ENCODE measurements at regions not wholly inside any gene's neighbourhood (a gene's known extent, or its start where the extent isn't known, plus 50 kb on each side); places are given as distances from the start of the nearest gene placed in this dataset.
"Not testable (repeated sequence)": the region's sequence is repeated elsewhere in the genome, so short reads cannot be mapped to it uniquely, and the experiment has no call there.

- DNase-seq (ENCODE audit: insufficient read length) (no peak), FAIRE-seq (no peak)
- no peak for TF ChIP-seq TAF1 (IDR thresholded peaks at IDR 0.05; ENCODE audit: borderline replicate concordance, low read depth, low read length)
- TF ChIP-seq POLR2AphosphoS5 (IDR thresholded peaks at IDR 0.05; ENCODE audit: low read depth, low read length): no peak
Measured at GRCh38 chr18:34320267-34320666, 95.6 kb upstream of the NOL4 start.

- DNase-seq (ENCODE audit: insufficient read length): no peak
- FAIRE-seq: peak; percentile 90
- no peak for TF ChIP-seq POLR2AphosphoS5 (IDR thresholded peaks at IDR 0.05; ENCODE audit: low read depth, low read length)
Measured at GRCh38 chr18:34321066-34321465, 96.4 kb upstream of the NOL4 start.

- FAIRE-seq: peak; percentile 85
Measured at GRCh38 chr18:34322365-34323289, 97.9 kb upstream of the NOL4 start.

GRCh38 chr18:34329840-34330239 is 105.1 kb upstream of the NOL4 start:
- DNase-seq (ENCODE audit: insufficient read length) (no peak), FAIRE-seq (no peak)
- TF ChIP-seq TAF1 (IDR thresholded peaks at IDR 0.05; ENCODE audit: borderline replicate concordance, low read depth, low read length) (no peak), POLR2A (IDR thresholded peaks at IDR 0.05; ENCODE audit: low read depth, low read length) (no peak), POLR2AphosphoS5 (IDR thresholded peaks at IDR 0.05; ENCODE audit: low read depth, low read length) (no peak)

More at GRCh38 chr18:34322365-34323289, 97.9 kb upstream of the NOL4 start:
- DNase-seq (ENCODE audit: insufficient read length): no peak
- no peak for TF ChIP-seq POLR2A (IDR thresholded peaks at IDR 0.05; ENCODE audit: low read depth, low read length)
- no peak for TF ChIP-seq POLR2AphosphoS5 (IDR thresholded peaks at IDR 0.05; ENCODE audit: low read depth, low read length)
- no peak for TF ChIP-seq TAF1 (IDR thresholded peaks at IDR 0.05; ENCODE audit: borderline replicate concordance, low read depth, low read length)

GRCh38 chr18:34330308-34330707 is 105.6 kb upstream of the NOL4 start:
- DNase-seq (ENCODE audit: insufficient read length) (no peak), FAIRE-seq (no peak)
- TF ChIP-seq POLR2AphosphoS5 (IDR thresholded peaks at IDR 0.05; ENCODE audit: low read depth, low read length) (no peak), POLR2A (IDR thresholded peaks at IDR 0.05; ENCODE audit: low read depth, low read length) (no peak), TAF1 (IDR thresholded peaks at IDR 0.05; ENCODE audit: borderline replicate concordance, low read depth, low read length) (no peak)

- FAIRE-seq; DNase-seq (ENCODE audit: insufficient read length): not testable (repeated sequence)
Measured at GRCh38 chr18:34330907-34331306, 106.2 kb upstream of the NOL4 start.

- FAIRE-seq; DNase-seq (ENCODE audit: insufficient read length): not testable (repeated sequence)
Measured at GRCh38 chr18:34331343-34331742, 106.6 kb upstream of the NOL4 start.

GRCh38 chr18:34339155-34339554 is 114.4 kb upstream of the NOL4 start:
- FAIRE-seq (no peak), DNase-seq (ENCODE audit: insufficient read length) (no peak)
- TF ChIP-seq POLR2AphosphoS5 (IDR thresholded peaks at IDR 0.05; ENCODE audit: low read depth, low read length) (no peak), POLR2A (IDR thresholded peaks at IDR 0.05; ENCODE audit: low read depth, low read length) (no peak), TAF1 (IDR thresholded peaks at IDR 0.05; ENCODE audit: borderline replicate concordance, low read depth, low read length) (no peak)

- no peak for DNase-seq (ENCODE audit: insufficient read length)
- TF ChIP-seq POLR2AphosphoS5 (IDR thresholded peaks at IDR 0.05; ENCODE audit: low read depth, low read length) (no peak), TAF1 (IDR thresholded peaks at IDR 0.05; ENCODE audit: borderline replicate concordance, low read depth, low read length) (no peak), POLR2A (IDR thresholded peaks at IDR 0.05; ENCODE audit: low read depth, low read length) (no peak)
- FAIRE-seq: no peak
Measured at GRCh38 chr18:34342960-34343359, 118.2 kb upstream of the NOL4 start.

- FAIRE-seq: no peak
- no peak for TF ChIP-seq TAF1 (IDR thresholded peaks at IDR 0.05; ENCODE audit: borderline replicate concordance, low read depth, low read length)
- DNase-seq (ENCODE audit: insufficient read length): no peak
Measured at GRCh38 chr18:34345738-34346137, 121.0 kb upstream of the NOL4 start.

- TF ChIP-seq TAF1 (IDR thresholded peaks at IDR 0.05; ENCODE audit: borderline replicate concordance, low read depth, low read length) (no peak), POLR2A (IDR thresholded peaks at IDR 0.05; ENCODE audit: low read depth, low read length) (no peak), POLR2AphosphoS5 (IDR thresholded peaks at IDR 0.05; ENCODE audit: low read depth, low read length) (no peak)
- FAIRE-seq: no peak
Measured at GRCh38 chr18:34350778-34351177, 126.1 kb upstream of the NOL4 start.

GRCh38 chr18:34352385-34353163 is 127.9 kb upstream of the NOL4 start:
- DNase-seq (ENCODE audit: insufficient read length) (no peak), FAIRE-seq (no peak)
- no peak for TF ChIP-seq TAF1 (IDR thresholded peaks at IDR 0.05; ENCODE audit: borderline replicate concordance, low read depth, low read length)
- no peak for TF ChIP-seq POLR2A (IDR thresholded peaks at IDR 0.05; ENCODE audit: low read depth, low read length)
- TF ChIP-seq POLR2AphosphoS5 (IDR thresholded peaks at IDR 0.05; ENCODE audit: low read depth, low read length): no peak

More at GRCh38 chr18:34350778-34351177, 126.1 kb upstream of the NOL4 start:
- no peak for DNase-seq (ENCODE audit: insufficient read length)

All from GM12892 (cell line).